ENCODE measurements at regions not wholly inside any gene's neighbourhood (a gene's known extent, or its start where the extent isn't known, plus 50 kb on each side); places are given as distances from the start of the nearest gene placed in this dataset.

DNA sequence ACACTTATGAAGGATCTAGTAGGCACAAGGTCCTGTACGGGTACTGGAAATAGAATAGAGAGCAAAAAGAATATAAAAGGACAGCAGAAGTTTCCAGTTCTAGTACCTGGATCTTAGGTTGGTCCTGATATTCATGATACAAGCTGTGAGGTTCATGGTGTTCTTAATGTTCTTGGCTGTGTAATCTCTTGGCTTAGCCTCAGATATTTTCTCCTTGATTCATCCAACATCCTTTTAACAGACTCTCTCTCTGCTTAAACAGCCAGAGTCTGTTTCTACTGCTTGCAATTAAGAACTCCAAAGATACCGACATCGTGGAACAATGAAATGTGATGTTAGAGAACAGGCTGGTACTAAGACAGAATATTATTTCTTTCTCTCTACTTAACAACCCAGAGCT is 49.9 kb downstream of the CNTN3 start:
- peaks cover 5% of the 10 kb centered on the region for H3K9me3 ChIP-seq (ENCODE audit: control insufficient read depth, low read length)
- H3K9ac ChIP-seq (ENCODE audit: low read length), result no peak overlapping the region
- no peaks in the 10 kb centered on the region for H3K27me3 ChIP-seq (replicated peaks; ENCODE audit: control insufficient read depth, insufficient read depth, low read length)
- H3K4me3 ChIP-seq (ENCODE audit: low read length), result no peak overlapping the region
- H3K36me3 ChIP-seq (ENCODE audit: control insufficient read depth, insufficient read depth, low read length, severe bottlenecking), result no peaks in the 10 kb centered on the region
- DNase-seq (ENCODE audit: low read depth), result no peak
- H3K4me1 ChIP-seq (ENCODE audit: control insufficient read depth, insufficient read depth, low read length), result peaks cover 28% of the 10 kb centered on the region

DNA sequence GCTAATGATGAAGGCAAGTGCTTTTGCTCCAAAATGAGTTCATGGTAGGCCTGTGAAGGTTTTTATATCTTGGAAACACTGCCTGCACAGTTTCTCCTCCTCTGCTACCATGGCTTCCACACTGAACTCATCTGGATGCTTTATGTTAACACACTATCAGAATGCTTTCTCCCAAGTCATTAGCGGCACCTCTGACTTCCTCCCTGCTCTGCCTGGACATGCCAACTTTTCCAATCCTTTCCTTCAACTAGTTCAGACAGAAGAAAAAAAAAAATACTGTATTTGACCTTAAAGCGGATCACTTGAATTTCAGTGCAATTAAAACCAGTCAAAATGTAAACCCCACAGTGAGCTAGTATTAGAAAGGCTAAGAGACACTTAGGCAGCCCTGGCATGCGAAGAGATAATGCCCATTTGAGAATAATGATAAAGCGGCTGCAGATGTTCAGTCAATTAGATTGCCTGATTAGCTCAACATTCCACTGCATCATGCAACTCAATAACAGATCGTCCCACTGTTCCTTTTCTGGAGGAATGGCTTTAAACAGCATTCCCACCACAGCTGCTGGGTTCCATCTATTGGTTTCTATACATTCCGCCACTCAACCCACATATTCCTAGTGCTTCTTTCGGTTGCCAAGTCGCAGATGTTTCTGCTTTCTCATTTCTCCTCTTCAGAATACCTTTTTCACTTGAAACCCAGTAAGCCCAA is 51.7 kb downstream of the CNTN3 start:
- Histone ChIP-seq H3K9ac (ENCODE audit: low read length) (no peak overlapping the region), H3K36me3 (ENCODE audit: control insufficient read depth, insufficient read depth, low read length, severe bottlenecking) (no peaks in the 10 kb centered on the region), H3K4me3 (ENCODE audit: low read length) (no peak overlapping the region), H3K4me1 (ENCODE audit: control insufficient read depth, insufficient read depth, low read length) (peaks cover 28% of the 10 kb centered on the region), H3K9me3 (ENCODE audit: control insufficient read depth, low read length) (peaks cover 8% of the 10 kb centered on the region), H3K27me3 (replicated peaks; ENCODE audit: control insufficient read depth, insufficient read depth, low read length) (no peaks in the 10 kb centered on the region)
- no peak for DNase-seq (ENCODE audit: low read depth)

DNA sequence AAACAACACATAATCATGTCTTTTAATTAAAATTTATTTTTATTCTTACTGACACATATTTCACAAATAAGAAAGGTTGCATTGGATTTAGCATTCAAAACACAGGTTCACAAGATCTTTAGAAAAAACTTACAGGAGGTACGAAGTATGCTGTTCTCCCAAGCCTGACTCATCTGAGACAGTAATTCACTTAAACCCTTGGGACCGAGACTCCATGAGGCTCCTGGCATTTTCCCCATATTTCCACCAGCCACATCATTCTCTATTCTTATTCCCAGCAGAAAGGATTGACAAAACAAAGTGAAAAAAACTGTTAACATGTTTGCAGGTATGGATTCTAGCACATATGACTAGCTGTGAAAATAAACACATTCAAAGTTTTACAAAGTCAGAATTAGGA is 52.6 kb downstream of the CNTN3 start:
- Histone ChIP-seq H3K9me3 (ENCODE audit: control insufficient read depth, low read length) (peaks cover 10% of the 10 kb centered on the region), H3K36me3 (ENCODE audit: control insufficient read depth, insufficient read depth, low read length, severe bottlenecking) (no peaks in the 10 kb centered on the region), H3K4me1 (ENCODE audit: control insufficient read depth, insufficient read depth, low read length) (peaks cover 28% of the 10 kb centered on the region), H3K4me3 (ENCODE audit: low read length) (no peak overlapping the region), H3K27me3 (replicated peaks; ENCODE audit: control insufficient read depth, insufficient read depth, low read length) (no peaks in the 10 kb centered on the region), H3K9ac (ENCODE audit: low read length) (no peak overlapping the region)
- DNase-seq (ENCODE audit: low read depth), result no peak

GRCh38 chr3:74559261-74559660 is 55.2 kb downstream of the CNTN3 start:
- H3K27me3 ChIP-seq (replicated peaks; ENCODE audit: control insufficient read depth, insufficient read depth, low read length), result no peaks in the 10 kb centered on the region
- H3K36me3 ChIP-seq (ENCODE audit: control insufficient read depth, insufficient read depth, low read length, severe bottlenecking), result no peaks in the 10 kb centered on the region
- H3K9me3 ChIP-seq (ENCODE audit: control insufficient read depth, low read length), result peaks cover 10% of the 10 kb centered on the region
- H3K9ac ChIP-seq (ENCODE audit: low read length), result no peak overlapping the region
- no peak for DNase-seq (ENCODE audit: low read depth)
- H3K4me3 ChIP-seq (ENCODE audit: low read length), result no peak overlapping the region
- H3K4me1 ChIP-seq (ENCODE audit: control insufficient read depth, insufficient read depth, low read length), result peaks cover 20% of the 10 kb centered on the region

- Histone ChIP-seq H3K27me3 (replicated peaks; ENCODE audit: control insufficient read depth, insufficient read depth, low read length) (no peaks in the 10 kb centered on the region), H3K4me1 (ENCODE audit: control insufficient read depth, insufficient read depth, low read length) (peaks cover 5% of the 10 kb centered on the region), H3K4me3 (ENCODE audit: low read length) (no peak overlapping the region), H3K9ac (ENCODE audit: low read length) (no peak overlapping the region), H3K9me3 (ENCODE audit: control insufficient read depth, low read length) (no peaks in the 10 kb centered on the region), H3K36me3 (ENCODE audit: control insufficient read depth, insufficient read depth, low read length, severe bottlenecking) (no peaks in the 10 kb centered on the region)
- DNase-seq (ENCODE audit: low read depth), result no peak
Measured at GRCh38 chr3:74550686-74551085, 63.8 kb downstream of the CNTN3 start.

- DNase-seq (ENCODE audit: low read depth), result no peak
- no peaks in the 10 kb centered on the region for H3K36me3 ChIP-seq (ENCODE audit: control insufficient read depth, insufficient read depth, low read length, severe bottlenecking)
- no peak overlapping the region for H3K9ac ChIP-seq (ENCODE audit: low read length)
- no peak overlapping the region for H3K4me3 ChIP-seq (ENCODE audit: low read length)
- H3K27me3 ChIP-seq (replicated peaks; ENCODE audit: control insufficient read depth, insufficient read depth, low read length), result no peaks in the 10 kb centered on the region
- no peaks in the 10 kb centered on the region for H3K9me3 ChIP-seq (ENCODE audit: control insufficient read depth, low read length)
- H3K4me1 ChIP-seq (ENCODE audit: control insufficient read depth, insufficient read depth, low read length), result peaks cover 5% of the 10 kb centered on the region
Measured at GRCh38 chr3:74546426-74546825, 68.0 kb downstream of the CNTN3 start.

GRCh38 chr3:74542441-74542840 is 72.0 kb downstream of the CNTN3 start:
- H3K4me3 ChIP-seq (ENCODE audit: low read length), result no peak overlapping the region
- DNase-seq (ENCODE audit: low read depth), result no peak
- no peak overlapping the region for H3K9ac ChIP-seq (ENCODE audit: low read length)
- H3K27me3 ChIP-seq (replicated peaks; ENCODE audit: control insufficient read depth, insufficient read depth, low read length), result no peaks in the 10 kb centered on the region
- no peaks in the 10 kb centered on the region for H3K9me3 ChIP-seq (ENCODE audit: control insufficient read depth, low read length)
- H3K36me3 ChIP-seq (ENCODE audit: control insufficient read depth, insufficient read depth, low read length, severe bottlenecking), result no peaks in the 10 kb centered on the region
- peaks cover 12% of the 10 kb centered on the region for H3K4me1 ChIP-seq (ENCODE audit: control insufficient read depth, insufficient read depth, low read length)

- Histone ChIP-seq H3K4me3 (ENCODE audit: low read length) (no peak overlapping the region), H3K9me3 (ENCODE audit: control insufficient read depth, low read length) (no peaks in the 10 kb centered on the region), H3K4me1 (ENCODE audit: control insufficient read depth, insufficient read depth, low read length) (peaks cover 12% of the 10 kb centered on the region), H3K27me3 (replicated peaks; ENCODE audit: control insufficient read depth, insufficient read depth, low read length) (no peaks in the 10 kb centered on the region), H3K36me3 (ENCODE audit: control insufficient read depth, insufficient read depth, low read length, severe bottlenecking) (no peaks in the 10 kb centered on the region), H3K9ac (ENCODE audit: low read length) (no peak overlapping the region)
- DNase-seq (ENCODE audit: low read depth), result no peak
Measured at GRCh38 chr3:74539876-74540275, 74.6 kb downstream of the CNTN3 start.

GRCh38 chr3:74538669-74539068 is 75.8 kb downstream of the CNTN3 start:
- H3K36me3 ChIP-seq (ENCODE audit: control insufficient read depth, insufficient read depth, low read length, severe bottlenecking), result no peaks in the 10 kb centered on the region
- no peak overlapping the region for H3K9ac ChIP-seq (ENCODE audit: low read length)
- no peak for DNase-seq (ENCODE audit: low read depth)
- no peaks in the 10 kb centered on the region for H3K9me3 ChIP-seq (ENCODE audit: control insufficient read depth, low read length)
- no peaks in the 10 kb centered on the region for H3K27me3 ChIP-seq (replicated peaks; ENCODE audit: control insufficient read depth, insufficient read depth, low read length)
- no peak overlapping the region for H3K4me3 ChIP-seq (ENCODE audit: low read length)
- H3K4me1 ChIP-seq (ENCODE audit: control insufficient read depth, insufficient read depth, low read length), result peaks cover 12% of the 10 kb centered on the region

- H3K9ac ChIP-seq (ENCODE audit: low read length), result peak overlapping the region; percentile 55
- no peaks in the 10 kb centered on the region for H3K36me3 ChIP-seq (ENCODE audit: control insufficient read depth, insufficient read depth, low read length, severe bottlenecking)
- no peak for DNase-seq (ENCODE audit: low read depth)
- H3K27me3 ChIP-seq (replicated peaks; ENCODE audit: control insufficient read depth, insufficient read depth, low read length), result no peaks in the 10 kb centered on the region
- no peaks in the 10 kb centered on the region for H3K9me3 ChIP-seq (ENCODE audit: control insufficient read depth, low read length)
- H3K4me3 ChIP-seq (ENCODE audit: low read length), result peak overlapping the region; percentile 20
- peaks cover 18% of the 10 kb centered on the region for H3K4me1 ChIP-seq (ENCODE audit: control insufficient read depth, insufficient read depth, low read length)
Measured at GRCh38 chr3:74537857-74538256, 76.6 kb downstream of the CNTN3 start.

GRCh38 chr3:74537164-74537563 is 77.3 kb downstream of the CNTN3 start:
- peaks cover 22% of the 10 kb centered on the region for H3K4me1 ChIP-seq (ENCODE audit: control insufficient read depth, insufficient read depth, low read length)
- DNase-seq (ENCODE audit: low read depth), result no peak
- no peaks in the 10 kb centered on the region for H3K9me3 ChIP-seq (ENCODE audit: control insufficient read depth, low read length)
- H3K9ac ChIP-seq (ENCODE audit: low read length), result peak overlapping the region; percentile 55
- peak overlapping the region; percentile 20 for H3K4me3 ChIP-seq (ENCODE audit: low read length)
- H3K36me3 ChIP-seq (ENCODE audit: control insufficient read depth, insufficient read depth, low read length, severe bottlenecking), result no peaks in the 10 kb centered on the region
- H3K27me3 ChIP-seq (replicated peaks; ENCODE audit: control insufficient read depth, insufficient read depth, low read length), result no peaks in the 10 kb centered on the region

GRCh38 chr3:74535281-74535680 is 79.2 kb downstream of the CNTN3 start:
- H3K27me3 ChIP-seq (replicated peaks; ENCODE audit: control insufficient read depth, insufficient read depth, low read length), result no peaks in the 10 kb centered on the region
- no peak overlapping the region for H3K4me3 ChIP-seq (ENCODE audit: low read length)
- no peak for DNase-seq (ENCODE audit: low read depth)
- H3K9ac ChIP-seq (ENCODE audit: low read length), result no peak overlapping the region
- H3K36me3 ChIP-seq (ENCODE audit: control insufficient read depth, insufficient read depth, low read length, severe bottlenecking), result no peaks in the 10 kb centered on the region
- peaks cover 37% of the 10 kb centered on the region for H3K4me1 ChIP-seq (ENCODE audit: control insufficient read depth, insufficient read depth, low read length)
- no peaks in the 10 kb centered on the region for H3K9me3 ChIP-seq (ENCODE audit: control insufficient read depth, low read length)
